RCC 7860 (cell line): ENCODE measurements at regions not wholly inside any gene's neighbourhood (a gene's known extent, or its start where the extent isn't known, plus 50 kb on each side); places are given as distances from the start of the nearest gene placed in this dataset.

Experiments used
- DNase-seq: peaks from one replicate; pipeline ENCODE4 v3.0.0-alpha.2; 2015; ENCODE audit warnings: low spot score
- FAIRE-seq: peaks from 2 replicates; lab custom pipeline; 2012; peaks lifted over from hg19 to GRCh38; lab: Jason Lieb, UNC

GRCh38 chr3:66740260-66740659, 239.4 kb upstream of the LRIG1 start:
- DNase-seq (no peak), FAIRE-seq (no peak)

- no peak for FAIRE-seq
Observed at GRCh38 chr3:66744521-66744920, 243.7 kb upstream of the LRIG1 start.

GRCh38 chr3:66744986-66745385, 244.2 kb upstream of the LRIG1 start:
- no peak for DNase-seq
- FAIRE-seq = no peak

More at GRCh38 chr3:66744521-66744920, 243.7 kb upstream of the LRIG1 start:
- no peak for DNase-seq

- no peak for FAIRE-seq
- no peak for DNase-seq
Observed at GRCh38 chr3:66747261-66747660, 246.4 kb upstream of the LRIG1 start.

GRCh38 chr3:66747696-66748095, 246.9 kb upstream of the LRIG1 start:
- FAIRE-seq (no peak), DNase-seq (no peak)

- no peak for FAIRE-seq
- no peak for DNase-seq
Observed at GRCh38 chr3:66748175-66748876, 247.5 kb upstream of the LRIG1 start.

GRCh38 chr3:66751842-66752241, 246.3 kb upstream of the KBTBD8 start:
- no peak for DNase-seq
- FAIRE-seq = no peak

GRCh38 chr3:66753670-66754069, 244.4 kb upstream of the KBTBD8 start:
- FAIRE-seq (no peak), DNase-seq (no peak)

- DNase-seq (no peak), FAIRE-seq (no peak)
Observed at GRCh38 chr3:66754613-66755012, 243.5 kb upstream of the KBTBD8 start.

GRCh38 chr3:66755924-66756323, 242.2 kb upstream of the KBTBD8 start:
- no peak for FAIRE-seq

GRCh38 chr3:66756468-66757036, 241.6 kb upstream of the KBTBD8 start:
- FAIRE-seq = no peak

More at GRCh38 chr3:66755924-66756323, 242.2 kb upstream of the KBTBD8 start:
- DNase-seq = no peak

GRCh38 chr3:66761093-66761780, 236.9 kb upstream of the KBTBD8 start:
- FAIRE-seq = no peak
- no peak for DNase-seq

More at GRCh38 chr3:66756468-66757036, 241.6 kb upstream of the KBTBD8 start:
- DNase-seq = no peak

GRCh38 chr3:66762916-66763693, 235.0 kb upstream of the KBTBD8 start:
- DNase-seq (no peak), FAIRE-seq (no peak)

- no peak for FAIRE-seq
- DNase-seq = no peak
Observed at GRCh38 chr3:66778107-66778506, 220.0 kb upstream of the KBTBD8 start.

- FAIRE-seq (no peak), DNase-seq (no peak)
Observed at GRCh38 chr3:66778777-66779176, 219.3 kb upstream of the KBTBD8 start.

- DNase-seq (no peak), FAIRE-seq (no peak)
Observed at GRCh38 chr3:66785191-66785909, 212.8 kb upstream of the KBTBD8 start.

- FAIRE-seq (no peak), DNase-seq (no peak)
Observed at GRCh38 chr3:66789580-66790237, 208.4 kb upstream of the KBTBD8 start.

- no peak for DNase-seq
Observed at GRCh38 chr3:66792086-66792485, 206.0 kb upstream of the KBTBD8 start.

GRCh38 chr3:66795365-66795764, 202.7 kb upstream of the KBTBD8 start:
- FAIRE-seq (no peak), DNase-seq (no peak)

More at GRCh38 chr3:66792086-66792485, 206.0 kb upstream of the KBTBD8 start:
- no peak for FAIRE-seq

- DNase-seq (no peak), FAIRE-seq (no peak)
Observed at GRCh38 chr3:66796343-66796742, 201.8 kb upstream of the KBTBD8 start.
